ENCODE measurements at regions not wholly inside any gene's neighbourhood (a gene's known extent, or its start where the extent isn't known, plus 50 kb on each side); places are given as distances from the start of the nearest gene placed in this dataset.

- 67% methylated on average over 16 of the region's 18 CpGs for WGBS (ENCODE audit: insufficient coverage, low coverage, low lambda C conversion rate, missing lambda C conversion rate)
- Histone ChIP-seq H3K27me3 (peaks cover 0 to 17% of the 10 kb centered on the region in 2 donors), H3K4me3 (no peak overlapping the region), H3K36me3 (no peaks in the 10 kb centered on the region), H3K27ac (no peak overlapping the region), H3K4me1 (no peaks in the 10 kb centered on the region), H3K9me3 (no peaks in the 10 kb centered on the region)
- no peak for ATAC-seq
- TF ChIP-seq, protein P1, sequence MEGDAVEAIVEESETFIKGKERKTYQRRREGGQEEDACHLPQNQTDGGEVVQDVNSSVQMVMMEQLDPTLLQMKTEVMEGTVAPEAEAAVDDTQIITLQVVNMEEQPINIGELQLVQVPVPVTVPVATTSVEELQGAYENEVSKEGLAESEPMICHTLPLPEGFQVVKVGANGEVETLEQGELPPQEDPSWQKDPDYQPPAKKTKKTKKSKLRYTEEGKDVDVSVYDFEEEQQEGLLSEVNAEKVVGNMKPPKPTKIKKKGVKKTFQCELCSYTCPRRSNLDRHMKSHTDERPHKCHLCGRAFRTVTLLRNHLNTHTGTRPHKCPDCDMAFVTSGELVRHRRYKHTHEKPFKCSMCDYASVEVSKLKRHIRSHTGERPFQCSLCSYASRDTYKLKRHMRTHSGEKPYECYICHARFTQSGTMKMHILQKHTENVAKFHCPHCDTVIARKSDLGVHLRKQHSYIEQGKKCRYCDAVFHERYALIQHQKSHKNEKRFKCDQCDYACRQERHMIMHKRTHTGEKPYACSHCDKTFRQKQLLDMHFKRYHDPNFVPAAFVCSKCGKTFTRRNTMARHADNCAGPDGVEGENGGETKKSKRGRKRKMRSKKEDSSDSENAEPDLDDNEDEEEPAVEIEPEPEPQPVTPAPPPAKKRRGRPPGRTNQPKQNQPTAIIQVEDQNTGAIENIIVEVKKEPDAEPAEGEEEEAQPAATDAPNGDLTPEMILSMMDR (IDR thresholded peaks at IDR 0.05): no peak
- TF ChIP-seq POLR2A (IDR thresholded peaks at IDR 0.05): no peak
- no peak for DNase-seq
- intact Hi-C loops (cut with DNase I): no loop called here
Measured at GRCh38 chrX:46016296-46016695, 528.9 kb downstream of the ZNF674 start.

DNA sequence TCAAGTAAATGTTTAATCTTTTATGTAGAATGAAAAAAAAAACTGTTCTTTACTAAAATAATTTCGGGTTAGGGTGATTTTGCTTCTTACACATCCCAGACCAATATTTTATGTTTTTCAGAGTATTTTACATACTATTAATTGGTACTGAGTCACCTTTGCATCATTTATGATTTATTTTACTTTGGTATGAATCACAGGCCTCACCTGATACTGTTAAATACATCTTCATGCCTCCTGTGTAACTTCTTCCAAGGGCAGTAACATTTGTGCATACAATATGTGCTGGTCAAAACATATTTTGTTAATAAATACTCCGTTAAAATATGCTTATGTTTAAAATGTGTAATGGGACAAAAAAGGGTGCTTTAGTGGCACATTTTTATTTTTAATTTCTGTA is 529.6 kb downstream of the ZNF674 start:
- ATAC-seq: no peak

DNA sequence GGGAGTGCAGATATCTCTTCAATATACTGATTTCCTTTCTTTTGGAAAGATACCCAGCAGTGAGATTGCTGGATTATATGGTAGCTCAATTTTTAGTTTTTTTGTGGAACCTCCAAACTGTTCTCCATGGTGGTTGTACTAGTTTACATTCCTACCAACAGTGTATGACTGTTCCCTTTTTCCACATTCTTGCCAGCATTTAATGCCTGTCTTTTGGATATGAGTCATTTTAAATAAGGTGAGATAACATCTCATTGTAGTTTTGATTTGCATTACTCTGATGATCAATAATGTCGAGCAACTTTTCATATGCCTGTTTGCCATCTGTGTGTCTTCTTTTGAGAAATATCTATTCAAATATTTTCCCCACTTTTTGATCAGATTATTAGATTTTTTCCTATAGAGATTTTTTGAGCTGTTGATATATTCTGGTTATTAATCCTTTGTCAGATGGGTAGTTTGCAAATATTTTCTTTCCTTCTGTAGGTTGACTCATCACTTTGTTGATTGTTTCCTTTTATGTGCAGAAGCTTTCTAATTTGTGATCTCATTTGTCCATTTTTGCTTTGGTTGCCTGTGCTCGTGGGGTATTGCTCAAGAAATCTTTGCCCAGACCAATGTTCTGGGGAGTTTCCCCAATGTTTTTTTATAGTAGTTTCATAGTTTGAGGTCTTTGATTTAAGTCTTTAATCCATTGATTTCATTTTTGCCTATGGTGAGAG is 552.7 kb downstream of the ZNF674 start:
- Histone ChIP-seq H3K9me3 (no peaks in the 10 kb centered on the region), H3K4me1 (no peaks in the 10 kb centered on the region), H3K36me3 (no peaks in the 10 kb centered on the region), H3K27ac (no peak overlapping the region), H3K4me3 (no peak overlapping the region), H3K27me3 (no peaks in the 10 kb centered on the region)
- TF ChIP-seq, protein P1 (IDR thresholded peaks at IDR 0.05): no peak
- TF ChIP-seq POLR2A (IDR thresholded peaks at IDR 0.05): no peak
- DNase-seq: no peak
- 32% methylated on average over 2 of the region's 2 CpGs for WGBS (ENCODE audit: insufficient coverage, low coverage, low lambda C conversion rate, missing lambda C conversion rate)
- no peak for ATAC-seq
- intact Hi-C loops (cut with DNase I): no loop called here

More for the DNA sequence above, 529.6 kb downstream of the ZNF674 start:
- no peak overlapping the region for H3K4me3 ChIP-seq
- WGBS (ENCODE audit: insufficient coverage, low coverage, low lambda C conversion rate, missing lambda C conversion rate): 41% methylated on average over 2 of the region's 2 CpGs
- no peaks in the 10 kb centered on the region for H3K9me3 ChIP-seq
- intact Hi-C loops (cut with DNase I): no loop called here
- H3K27me3 ChIP-seq: peaks cover 0 to 17% of the 10 kb centered on the region in 2 donors
- no peak for TF ChIP-seq POLR2A (IDR thresholded peaks at IDR 0.05)
- TF ChIP-seq, protein P1 (IDR thresholded peaks at IDR 0.05): no peak
- no peak for DNase-seq
- no peaks in the 10 kb centered on the region for H3K36me3 ChIP-seq
- no peak overlapping the region for H3K27ac ChIP-seq
- no peaks in the 10 kb centered on the region for H3K4me1 ChIP-seq

DNA sequence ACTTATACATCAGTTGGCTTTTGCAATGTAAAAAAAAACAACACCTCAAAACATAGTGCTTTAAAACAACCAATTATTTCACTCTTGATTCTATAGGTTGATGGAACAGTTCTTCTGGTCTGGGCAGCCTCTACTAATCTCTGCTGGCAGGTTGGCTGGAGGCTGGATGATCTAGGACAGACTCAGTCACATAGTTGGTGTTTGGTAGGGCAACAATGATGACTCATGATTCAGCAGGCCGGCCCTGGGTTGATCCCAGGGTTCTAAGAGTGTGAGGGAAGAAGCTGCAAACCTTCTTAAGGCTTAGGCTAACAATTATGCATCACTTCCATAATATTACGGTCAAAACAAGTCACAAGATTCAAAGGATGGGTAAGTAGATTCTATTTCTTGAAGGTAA is 558.2 kb downstream of the ZNF674 start:
- ATAC-seq: no peak
- Histone ChIP-seq H3K27me3 (no peaks in the 10 kb centered on the region), H3K36me3 (no peaks in the 10 kb centered on the region), H3K9me3 (no peaks in the 10 kb centered on the region), H3K4me3 (no peak overlapping the region), H3K27ac (no peak overlapping the region), H3K4me1 (no peaks in the 10 kb centered on the region)
- TF ChIP-seq POLR2A (IDR thresholded peaks at IDR 0.05): no peak
- TF ChIP-seq, protein P1 (IDR thresholded peaks at IDR 0.05): no peak
- DNase-seq: no peak
- intact Hi-C loops (cut with DNase I): no loop called here
- WGBS (ENCODE audit: insufficient coverage, low coverage, low lambda C conversion rate, missing lambda C conversion rate): 0% methylated on average over 1 of the region's 2 CpGs
